Stimulated activated naive CD4-positive, alpha-beta T cell (primary cell): ENCODE measurements at regions not wholly inside any gene's neighbourhood (a gene's known extent, or its start where the extent isn't known, plus 50 kb on each side); places are given as distances from the start of the nearest gene placed in this dataset.
"Not testable (repeated sequence)": the region's sequence is repeated elsewhere in the genome, so short reads cannot be mapped to it uniquely, and the experiment has no call there.

Experiments used
- DNase-seq, 6 experiments: peaks; one replicate each; lab custom pipeline; 2025; lab: John Stamatoyannopoulos, UW

GRCh38 chr2:95654897-95655296 is 63.1 kb downstream of the TRIM43 start:
- not testable (repeated sequence) for DNase-seq

- DNase-seq = not testable (repeated sequence)
Measured at GRCh38 chr2:95656553-95656952, 64.8 kb downstream of the TRIM43 start.

- not testable (repeated sequence) for DNase-seq
Measured at GRCh38 chr2:95657937-95658336, 66.1 kb downstream of the TRIM43 start.

GRCh38 chr2:95660766-95661562 is 69.2 kb downstream of the TRIM43 start:
- DNase-seq = not testable (repeated sequence)

- DNase-seq = not testable (repeated sequence)
Measured at GRCh38 chr2:95663471-95664441, 72.0 kb downstream of the TRIM43 start.

- DNase-seq = not testable (repeated sequence)
Measured at GRCh38 chr2:95666636-95667035, 74.8 kb downstream of the TRIM43 start.

GRCh38 chr2:95667480-95667879 is 75.7 kb downstream of the TRIM43 start:
- DNase-seq = no peak

- peak in 1 of 6 experiments; percentile 12 for DNase-seq
Measured at GRCh38 chr2:95668934-95669333, 77.1 kb downstream of the TRIM43 start.

GRCh38 chr2:95669441-95669991 is 77.7 kb downstream of the TRIM43 start:
- DNase-seq = no peak

GRCh38 chr2:95670167-95670566 is 78.4 kb downstream of the TRIM43 start:
- DNase-seq = no peak

GRCh38 chr2:95670686-95671085 is 78.9 kb downstream of the TRIM43 start:
- no peak for DNase-seq

GRCh38 chr2:95671171-95671570 is 79.4 kb downstream of the TRIM43 start:
- DNase-seq = not testable (repeated sequence)

- not testable (repeated sequence) for DNase-seq
Measured at GRCh38 chr2:95671992-95672391, 80.2 kb downstream of the TRIM43 start.

- not testable (repeated sequence) for DNase-seq
Measured at GRCh38 chr2:95672500-95672899, 80.7 kb downstream of the TRIM43 start.

- no peak for DNase-seq
Measured at GRCh38 chr2:95674186-95674585, 82.4 kb downstream of the TRIM43 start.

- not testable (repeated sequence) for DNase-seq
Measured at GRCh38 chr2:95676573-95676972, 84.8 kb downstream of the TRIM43 start.

- no peak for DNase-seq
Measured at GRCh38 chr2:95677346-95677745, 85.5 kb downstream of the TRIM43 start.

GRCh38 chr2:95677833-95678232 is 86.0 kb downstream of the TRIM43 start:
- not testable (repeated sequence) for DNase-seq

- not testable (repeated sequence) for DNase-seq
Measured at GRCh38 chr2:95681158-95681557, 89.4 kb downstream of the TRIM43 start.

GRCh38 chr2:95681589-95682081 is 89.8 kb downstream of the TRIM43 start:
- not testable (repeated sequence) for DNase-seq

GRCh38 chr2:95682889-95683517 is 91.2 kb downstream of the TRIM43 start:
- DNase-seq = not testable (repeated sequence)

GRCh38 chr2:95685513-95685912 is 93.7 kb downstream of the TRIM43 start:
- DNase-seq = no peak
